ENCODE measurements at regions not wholly inside any gene's neighbourhood (a gene's known extent, or its start where the extent isn't known, plus 50 kb on each side); places are given as distances from the start of the nearest gene placed in this dataset.

DNA sequence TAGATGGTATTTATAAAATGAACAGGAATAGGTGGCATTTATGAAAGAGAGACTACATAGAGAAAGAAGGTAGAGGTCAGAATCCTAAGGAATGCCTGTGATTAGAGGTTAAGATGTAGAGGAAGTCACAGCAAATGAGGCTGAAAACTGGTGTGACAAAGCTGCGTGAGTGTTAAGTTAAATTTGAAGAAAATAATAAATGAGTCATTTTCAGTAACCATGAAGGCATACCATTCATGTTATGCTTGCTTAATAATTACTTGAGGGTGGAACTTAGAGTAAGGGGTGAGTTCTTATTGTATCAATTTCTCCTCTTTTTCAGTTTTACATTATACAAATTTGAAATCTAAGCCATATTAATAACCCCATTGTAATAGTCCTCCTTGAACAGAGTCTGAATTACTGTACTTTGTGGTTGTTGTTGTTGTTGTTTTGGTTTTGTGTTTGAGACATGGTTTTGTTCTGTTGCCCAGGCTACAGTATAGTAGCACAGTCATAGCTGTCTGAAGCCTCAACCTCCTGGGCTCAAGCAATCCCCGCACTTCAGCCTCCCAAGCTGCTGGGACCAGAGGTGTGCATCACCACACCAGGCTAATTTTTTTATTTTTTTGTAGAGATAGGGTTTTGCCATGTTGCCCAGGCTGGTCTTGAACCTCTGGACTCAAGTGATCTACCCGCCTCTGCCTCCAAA lies 761.5 kb downstream of the GALC start:
- DNase-seq, result no peak

DNA sequence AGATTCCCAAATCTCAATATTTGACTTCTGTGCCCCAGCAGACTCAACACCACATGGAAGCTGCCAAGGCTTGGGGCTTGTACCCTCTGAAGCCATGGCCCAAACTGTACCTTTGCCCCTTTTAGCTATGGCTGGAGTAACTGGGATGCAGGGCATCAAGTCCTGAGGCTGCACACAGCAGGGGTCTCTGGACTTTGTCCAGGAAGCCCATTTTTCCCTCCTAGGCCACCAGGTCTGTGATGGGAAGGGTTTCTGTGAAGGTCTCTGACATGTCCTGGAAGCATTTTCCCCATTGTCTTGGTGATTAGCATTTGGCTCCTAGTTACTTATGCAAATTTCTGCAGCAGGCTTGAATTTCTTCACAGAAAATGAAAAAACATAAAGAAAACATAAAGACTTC lies 762.3 kb downstream of the GALC start:
- DNase-seq, result no peak

DNA sequence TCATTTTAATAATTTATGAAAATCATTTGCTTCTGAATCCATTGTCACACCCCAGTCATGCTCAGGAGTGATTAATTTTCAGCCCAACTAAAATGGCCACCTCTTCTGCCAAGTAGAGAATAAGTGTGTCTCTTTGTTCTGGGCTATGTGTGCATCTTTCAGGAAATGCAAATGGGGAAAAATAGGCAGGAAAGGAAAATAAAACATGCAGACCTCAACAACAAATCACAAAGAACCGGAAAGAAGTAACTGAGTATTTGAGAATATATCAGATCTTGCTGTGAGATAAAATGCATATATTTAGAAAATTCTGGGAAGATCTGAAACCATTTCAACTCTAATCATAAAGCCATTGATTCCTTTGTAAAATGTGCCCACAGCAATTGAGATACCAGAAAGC lies 763.9 kb downstream of the GALC start:
- no peak for DNase-seq

DNA sequence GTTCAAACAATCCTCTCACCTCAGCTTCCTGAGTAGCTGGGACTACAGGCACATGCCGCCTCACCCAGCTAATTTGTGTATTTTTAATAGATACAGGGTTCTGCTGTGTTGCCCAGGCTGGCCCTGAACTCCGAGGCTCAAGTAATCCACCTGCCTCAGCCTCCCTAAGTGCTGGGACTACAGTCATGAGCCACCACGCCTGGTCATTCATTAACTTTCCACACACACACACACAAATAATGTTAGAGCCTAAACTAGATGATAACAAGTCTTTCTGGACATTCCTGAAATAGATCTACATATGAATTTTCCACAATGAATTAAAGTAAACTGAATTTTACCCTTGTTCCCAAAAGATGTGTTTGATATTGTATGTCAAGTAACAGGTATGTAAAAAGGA lies 776.0 kb downstream of the GALC start:
- DNase-seq, result no peak

DNA sequence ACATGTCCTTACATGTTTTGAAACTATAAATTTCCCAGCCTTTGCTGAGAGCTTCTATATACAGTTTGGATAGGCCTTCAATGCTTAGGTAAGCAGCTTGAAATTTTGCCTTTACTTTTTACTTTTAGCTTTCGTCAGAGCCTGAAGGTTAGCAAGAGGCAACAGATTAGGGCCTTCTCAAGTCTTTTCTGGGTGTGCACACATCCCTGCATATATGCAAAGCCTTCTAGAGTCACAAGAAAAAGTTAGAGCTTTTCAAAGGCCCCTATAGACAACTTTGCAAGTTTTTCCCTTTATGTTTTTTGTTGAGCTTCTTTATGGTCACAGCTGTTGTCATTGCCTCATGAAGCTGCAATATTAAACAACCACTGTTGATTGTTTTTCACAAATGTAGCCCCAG lies 778.4 kb downstream of the GALC start:
- DNase-seq, result no peak

DNA sequence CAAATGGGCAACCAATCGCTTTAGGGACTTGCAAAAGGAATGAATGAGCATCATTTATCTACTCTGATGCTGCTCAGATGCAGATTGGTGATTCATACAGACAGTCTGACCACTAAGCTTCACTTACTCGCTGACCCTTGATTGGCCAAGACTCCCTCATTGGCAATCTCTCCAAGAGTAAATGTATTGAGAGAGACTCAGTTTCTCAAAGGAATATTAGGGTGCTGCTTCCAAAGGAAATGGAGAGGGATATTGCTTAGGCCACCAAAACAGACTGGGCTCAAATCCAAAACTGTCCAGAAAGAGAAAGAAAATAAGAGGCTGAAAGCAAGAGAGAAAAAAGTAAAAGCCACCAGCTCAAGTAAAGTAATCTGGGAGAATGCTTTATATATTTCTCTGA lies 785.2 kb downstream of the GALC start:
- no peak for DNase-seq

DNA sequence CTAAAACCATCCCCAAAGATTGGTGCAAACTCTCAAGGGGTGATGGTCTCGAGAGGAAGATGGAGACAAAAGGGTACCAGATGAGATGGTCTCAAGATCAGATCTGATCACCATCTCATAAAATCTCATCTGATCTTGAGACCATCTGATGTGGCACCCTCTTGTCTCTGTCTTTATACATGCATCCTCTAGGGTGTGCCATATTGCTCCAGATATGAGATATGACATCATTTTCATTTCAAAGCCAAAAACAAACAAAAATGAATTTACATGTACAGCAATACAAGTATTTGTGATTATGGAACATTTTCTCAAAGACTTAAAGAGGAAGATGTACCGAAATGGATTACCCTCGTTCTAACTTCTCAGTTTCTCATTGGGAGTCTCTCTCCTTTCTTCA lies 787.2 kb downstream of the GALC start:
- no peak for DNase-seq

DNA sequence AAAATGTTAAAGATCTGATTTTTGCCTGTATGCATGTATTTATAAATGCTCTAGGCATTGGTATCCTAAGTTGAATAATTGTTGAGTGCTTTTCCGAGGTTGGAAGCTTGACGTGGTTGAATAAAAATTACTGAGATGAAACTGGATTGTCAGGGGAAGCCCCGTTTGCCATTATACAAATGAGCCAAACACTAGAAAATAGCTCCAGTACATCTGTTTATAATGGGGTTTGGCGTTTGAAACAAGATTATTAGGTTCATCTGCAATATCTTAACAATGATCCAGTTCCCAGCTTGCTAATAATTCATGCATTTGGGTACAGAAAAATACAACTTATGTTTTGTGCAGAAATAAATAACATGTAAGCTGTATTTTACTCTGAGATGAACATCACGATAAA lies 789.6 kb downstream of the GALC start:
- no peak for DNase-seq

DNA sequence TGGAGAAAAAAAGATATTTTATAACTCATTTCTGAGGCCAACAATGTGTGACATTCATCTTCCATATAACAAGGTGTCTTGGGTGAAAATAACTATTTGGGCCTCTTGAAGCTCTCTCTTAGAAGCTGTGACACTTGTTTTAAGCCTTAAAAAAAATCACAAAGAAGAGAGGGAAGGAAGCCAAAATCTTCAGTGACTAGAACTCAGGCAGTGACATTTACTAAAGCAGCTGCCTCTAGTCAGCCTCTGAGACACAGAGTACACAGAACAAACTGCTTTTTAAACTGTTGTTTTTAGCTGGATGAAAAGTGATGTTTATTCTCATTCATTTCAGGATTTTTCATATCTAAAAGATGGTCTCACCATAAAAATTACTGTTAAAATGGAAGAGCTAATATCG lies 793.6 kb downstream of the GALC start:
- DNase-seq, result no peak

DNA sequence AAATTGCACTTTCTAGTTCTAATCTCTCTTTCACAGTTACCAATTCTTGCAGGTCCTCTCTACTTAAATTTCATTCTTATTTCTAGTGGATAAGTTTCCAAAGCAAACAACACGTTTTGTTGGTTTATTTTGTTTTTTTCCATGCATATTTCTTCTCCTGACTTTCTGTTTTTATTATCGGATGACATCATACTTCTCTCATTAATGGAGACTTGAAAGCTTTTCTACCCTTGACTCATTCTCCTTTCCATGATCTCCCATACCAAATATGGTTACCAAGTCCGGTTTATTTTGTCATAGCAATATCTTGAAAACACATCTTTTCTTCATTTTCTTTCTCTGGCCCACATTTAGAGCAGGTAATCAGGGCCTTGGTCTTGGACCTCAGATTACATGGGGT lies 796.5 kb downstream of the GALC start:
- no peak for DNase-seq

DNA sequence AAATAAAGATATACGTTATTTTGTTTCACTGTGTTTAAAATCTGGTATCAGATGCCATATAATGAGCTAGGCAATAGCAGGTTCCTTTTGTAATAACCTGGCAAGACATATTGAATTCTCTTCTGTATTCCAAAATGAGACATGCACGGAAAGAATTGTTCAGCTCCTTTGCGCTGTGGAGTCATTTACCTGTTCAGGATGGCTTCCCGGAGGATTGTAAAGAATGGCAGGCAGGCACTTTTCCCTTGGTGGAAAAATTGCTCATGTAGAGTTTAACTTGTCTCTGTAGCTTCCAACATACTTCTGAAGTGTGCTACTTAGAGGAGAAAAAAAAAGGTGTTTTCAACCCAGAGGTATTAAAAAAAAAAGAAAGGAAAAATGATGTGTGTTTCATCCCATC lies 805.2 kb downstream of the GALC start:
- no peak for DNase-seq

DNA sequence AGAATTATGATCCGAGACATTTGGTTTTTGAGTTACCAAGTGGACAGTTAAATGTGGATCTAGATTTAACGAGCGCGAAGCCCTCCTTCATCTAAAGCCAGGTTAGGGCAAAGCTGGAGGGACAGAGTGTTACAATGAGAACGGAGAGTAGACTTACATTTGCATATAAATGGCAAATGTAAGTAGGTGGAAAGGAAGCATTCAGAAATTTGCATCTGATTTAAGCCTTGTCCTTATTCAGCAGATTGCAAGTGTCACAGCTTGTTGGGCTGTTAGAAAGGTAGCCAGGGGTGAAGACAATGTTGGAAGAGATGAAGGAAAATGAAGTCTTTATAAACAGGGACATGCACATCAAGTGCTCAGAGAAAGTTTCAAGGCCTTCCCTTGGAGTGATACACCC lies 806.2 kb downstream of the GALC start:
- DNase-seq, result no peak

DNA sequence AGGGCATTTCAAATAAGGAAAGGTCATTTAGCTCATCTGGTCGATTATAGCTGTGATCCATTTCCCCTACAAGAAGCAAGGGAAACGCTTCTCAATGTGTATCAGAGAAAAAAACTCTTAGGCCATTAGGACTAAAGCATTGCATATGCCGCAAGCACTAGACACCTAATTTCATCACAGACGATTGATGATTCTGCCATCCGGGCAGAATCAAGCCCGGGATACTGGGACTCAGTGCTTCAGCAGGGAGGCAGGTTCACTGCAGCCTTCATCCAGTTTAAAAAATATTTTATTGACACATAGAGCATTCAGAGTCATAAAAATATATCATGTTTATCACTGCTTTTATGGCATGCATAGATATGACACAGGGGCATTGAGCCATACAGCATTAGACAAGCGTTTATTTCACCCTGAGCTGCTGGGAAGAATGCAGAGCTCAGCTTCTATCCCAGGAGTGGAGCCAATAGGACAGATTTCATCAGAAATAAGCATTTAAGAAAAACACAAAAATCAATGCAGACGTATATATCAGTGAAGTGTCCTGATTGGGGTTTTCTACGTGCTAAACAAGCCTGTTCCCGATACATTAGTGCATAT lies 806.9 kb downstream of the GALC start:
- no peak for DNase-seq

DNA sequence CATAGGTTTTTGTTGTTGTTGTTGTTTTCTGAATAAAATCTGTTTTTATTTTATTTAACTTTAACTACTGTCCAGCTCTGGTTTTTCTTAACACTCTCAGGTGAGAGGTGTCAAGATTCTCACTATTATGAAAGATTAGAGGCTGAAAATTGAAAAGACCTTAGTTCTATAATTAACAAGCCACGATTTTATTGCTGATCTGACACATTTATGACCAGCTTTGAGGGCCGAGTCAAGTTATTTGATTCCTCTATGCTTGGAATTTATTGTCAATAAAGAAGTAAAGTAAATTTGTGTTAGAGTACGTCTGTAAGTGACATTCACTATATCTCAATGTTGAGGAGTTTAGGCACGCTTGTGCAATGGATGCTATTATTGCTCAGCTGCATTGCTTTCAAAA lies 808.8 kb downstream of the GALC start:
- no peak for DNase-seq

DNA sequence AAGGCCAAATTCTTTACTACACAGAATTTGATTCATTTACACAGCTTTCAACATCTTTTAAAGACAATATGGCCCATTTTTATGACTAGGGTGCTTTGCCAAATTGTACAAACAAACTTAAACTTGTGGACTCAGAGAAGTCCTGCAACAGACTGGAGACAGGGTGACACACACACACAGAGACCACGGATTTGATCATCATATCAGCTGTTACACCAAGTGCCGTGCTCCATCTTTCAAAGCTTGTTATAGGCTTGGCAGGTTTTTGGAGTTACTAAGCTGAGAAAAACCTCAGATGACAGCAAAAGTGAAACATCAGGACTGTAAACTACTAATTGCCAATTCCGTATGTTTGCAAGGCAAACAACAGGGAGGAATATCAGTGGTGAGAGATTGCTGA lies 811.7 kb downstream of the GALC start:
- no peak for DNase-seq

DNA sequence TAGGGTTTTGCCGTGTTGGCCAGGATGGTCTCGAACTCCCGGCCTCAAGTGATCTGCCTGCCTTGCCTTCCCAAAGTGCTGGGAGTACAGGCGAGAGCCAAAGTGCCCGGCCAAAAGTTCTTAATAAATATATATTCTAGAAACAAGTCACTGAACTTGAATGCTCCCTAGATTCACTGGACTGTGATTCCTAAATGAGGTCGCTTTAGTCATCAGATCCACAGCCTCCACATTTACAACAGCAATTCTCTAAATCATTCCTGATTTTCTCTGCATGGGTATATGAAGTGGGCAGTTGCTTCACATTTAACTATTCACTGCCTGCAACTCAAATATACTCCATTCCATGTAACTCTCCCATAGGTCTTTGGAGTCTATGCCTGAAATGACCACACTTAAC lies 813.0 kb downstream of the GALC start:
- DNase-seq, result no peak

DNA sequence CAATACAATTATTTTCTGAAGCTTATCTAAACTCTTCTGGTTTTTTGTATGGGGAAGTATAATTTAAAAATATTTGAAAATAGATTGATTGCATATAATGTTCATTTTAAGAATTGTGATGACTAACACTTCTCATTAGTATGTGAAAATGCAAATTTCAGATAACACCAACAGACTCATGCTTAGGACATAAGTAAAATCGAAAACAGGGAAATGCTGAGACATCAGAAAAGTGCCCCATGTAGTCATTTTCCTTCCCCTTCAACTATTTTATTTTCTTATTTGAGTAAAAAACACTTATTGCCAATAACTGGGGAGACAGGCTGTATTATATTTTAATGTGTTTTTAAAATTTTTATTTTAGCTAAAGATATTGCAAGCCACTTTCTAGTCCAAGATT lies 814.7 kb downstream of the GALC start:
- DNase-seq, result no peak

DNA sequence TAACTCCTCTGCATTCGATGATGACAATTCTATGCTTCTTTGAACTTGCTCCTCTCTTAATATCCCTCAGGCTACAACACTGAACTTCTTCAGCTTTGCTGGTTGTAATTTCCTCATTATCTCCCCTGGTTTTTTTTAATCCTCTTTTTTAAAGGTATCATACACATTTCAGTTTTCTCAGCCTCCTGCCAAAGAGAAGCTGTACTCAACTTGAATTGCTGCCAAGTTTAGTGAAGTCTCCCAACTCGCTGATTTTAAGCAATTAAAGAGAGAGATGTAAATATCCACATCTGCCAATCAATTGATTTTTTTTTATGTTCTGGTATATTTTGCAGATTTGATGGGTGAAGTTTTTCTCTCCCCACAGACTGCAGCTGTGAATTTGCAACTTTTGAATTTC lies 817.8 kb downstream of the GALC start:
- no peak for DNase-seq

DNA sequence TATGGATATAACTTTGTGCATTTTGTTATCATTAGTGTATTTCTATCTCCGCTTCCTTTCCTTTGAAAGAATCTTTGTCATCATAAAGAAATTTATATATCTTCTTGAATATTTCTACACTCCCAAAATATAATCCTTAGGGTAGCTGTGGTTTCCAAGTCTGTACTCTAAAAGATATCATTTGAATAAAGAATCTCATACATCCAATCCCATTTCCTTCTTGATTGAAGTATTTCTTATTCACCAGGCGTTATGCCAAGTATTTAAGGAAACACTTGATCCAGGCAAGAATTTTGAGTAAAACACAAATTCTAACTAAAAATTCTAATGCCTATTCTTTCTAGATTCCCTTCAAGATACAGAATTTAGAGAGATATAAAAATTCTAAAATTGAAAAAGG lies 821.8 kb downstream of the GALC start:
- DNase-seq, result no peak

DNA sequence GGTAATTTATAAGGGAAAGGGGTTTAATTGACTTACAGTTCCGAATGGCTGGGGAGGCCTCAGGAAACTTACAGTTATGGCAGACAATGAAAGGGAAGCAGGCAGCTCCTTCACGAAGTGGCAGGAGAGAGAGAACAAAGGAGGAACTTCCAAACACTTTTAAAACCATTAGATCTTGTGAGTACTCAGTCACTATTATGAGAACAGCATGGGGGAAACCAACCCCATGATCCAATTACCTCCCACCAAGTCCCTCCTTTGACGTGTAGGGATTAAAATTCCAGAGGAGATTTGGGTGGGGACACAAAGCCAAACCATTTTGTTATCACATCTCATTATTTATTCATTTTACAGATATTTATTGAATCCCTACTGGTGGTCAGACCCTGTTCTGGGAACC lies 822.8 kb downstream of the GALC start:
- DNase-seq, result no peak

DNA sequence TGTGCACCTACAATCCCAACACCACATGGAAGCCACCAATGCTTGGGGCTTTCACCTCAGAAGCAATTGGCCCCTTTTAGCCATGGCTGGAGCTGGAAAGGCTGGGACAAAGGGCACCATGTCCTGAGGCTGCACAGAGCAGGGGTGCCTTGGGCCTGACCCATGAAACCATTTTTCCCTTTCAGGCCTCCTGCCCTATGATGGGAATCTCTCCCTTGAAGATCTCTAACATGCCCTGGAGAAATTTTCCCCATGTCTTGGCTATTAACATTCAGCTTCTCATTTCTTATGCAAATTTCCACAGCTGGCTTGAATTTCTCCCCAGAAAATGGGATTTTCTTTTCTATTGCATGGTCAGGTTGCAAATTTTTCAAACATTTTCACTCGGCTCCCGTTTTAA lies 823.6 kb downstream of the GALC start:
- no peak for DNase-seq

DNA sequence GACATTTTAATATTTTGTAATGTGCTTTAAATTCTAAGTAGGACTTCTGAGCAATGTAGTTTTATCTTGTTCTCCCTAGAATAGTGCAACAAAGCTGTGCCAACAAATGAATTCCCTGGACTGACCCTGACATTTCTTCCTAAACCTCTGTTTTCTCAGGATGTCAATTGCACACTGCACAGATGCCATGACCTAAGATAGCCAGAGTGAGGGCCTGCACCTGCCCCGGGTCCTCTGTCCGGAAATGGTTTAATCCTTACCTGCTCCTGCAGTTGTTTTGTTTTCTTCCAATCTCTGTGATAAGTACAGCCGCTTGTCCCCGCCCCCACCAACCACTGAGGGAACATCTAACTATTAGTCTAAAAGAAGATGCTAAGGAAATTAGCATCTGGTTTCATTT lies 831.5 kb downstream of the GALC start:
- DNase-seq, result no peak

DNA sequence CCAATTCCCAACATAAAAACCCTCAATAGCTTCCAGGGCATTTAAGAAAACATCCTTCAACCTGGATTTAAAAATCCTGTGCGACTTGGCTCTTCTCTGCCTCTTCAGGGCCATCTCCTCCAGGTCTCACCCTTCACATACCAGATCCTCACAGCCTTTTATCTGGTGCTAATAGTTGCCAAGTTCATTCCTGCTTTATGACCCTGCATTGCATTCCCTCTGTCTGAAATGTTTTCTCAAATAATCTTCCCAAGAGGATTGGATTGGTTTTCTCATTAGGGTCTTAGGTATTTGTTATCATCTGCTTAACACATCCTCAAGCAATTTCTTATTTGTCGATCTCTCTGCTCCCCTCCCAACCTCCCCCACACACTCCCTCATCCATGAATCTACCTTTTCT lies 832.0 kb downstream of the GALC start:
- no peak for DNase-seq

DNA sequence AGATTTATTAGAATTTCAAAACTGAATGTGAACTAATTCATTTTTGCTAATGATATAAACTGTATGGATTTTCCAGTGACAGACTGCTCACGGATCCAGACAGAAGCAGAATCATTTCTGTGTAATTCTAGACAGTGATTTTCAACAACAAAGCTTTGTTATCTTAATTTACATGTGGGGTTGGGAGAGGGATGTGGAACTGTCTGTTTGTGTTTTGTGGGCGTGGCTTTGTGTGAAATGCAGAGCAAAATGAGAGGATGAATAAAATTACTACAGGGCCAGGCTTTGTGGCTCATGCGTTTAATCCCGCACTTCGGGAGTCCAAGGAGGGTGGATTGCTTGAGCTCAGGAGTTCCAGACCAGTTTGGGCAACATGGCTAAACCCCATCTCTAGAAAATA lies 834.7 kb downstream of the GALC start:
- DNase-seq, result no peak

DNA sequence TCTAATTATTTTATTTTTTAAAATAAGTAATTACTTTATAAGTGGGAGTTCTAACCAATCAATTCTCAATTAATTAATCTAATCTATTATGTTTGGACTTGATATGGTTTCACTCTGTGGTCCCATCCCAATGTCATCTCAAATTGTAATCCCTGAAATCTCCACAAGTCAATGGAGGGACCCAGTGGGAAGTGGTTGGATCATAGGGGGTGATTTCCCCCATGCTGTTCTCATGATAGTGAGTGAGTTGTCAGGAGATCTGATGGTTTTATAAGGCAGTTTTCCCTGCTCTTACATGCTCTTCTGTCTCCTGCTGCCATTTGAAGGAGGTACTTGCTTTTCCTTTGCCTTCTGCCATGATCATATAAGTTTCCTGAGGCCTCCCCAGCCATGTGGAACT lies 836.1 kb downstream of the GALC start:
- DNase-seq, result no peak

Data from C1 segment of cervical spinal cord (tissue), 14 donors.